Activated CD4-positive, alpha-beta T cell treated with anti-CD3 and anti-CD28 coated beads, Interleukin-2, amount 50 U/mL, for 4 hours (primary cell): ENCODE measurements at regions not wholly inside any gene's neighbourhood (a gene's known extent, or its start where the extent isn't known, plus 50 kb on each side); places are given as distances from the start of the nearest gene placed in this dataset.

Source experiments
- DNase-seq, 2 experiments: peaks; one replicate each; pipeline ENCODE4 v3.0.0-alpha.2; 2020

DNA sequence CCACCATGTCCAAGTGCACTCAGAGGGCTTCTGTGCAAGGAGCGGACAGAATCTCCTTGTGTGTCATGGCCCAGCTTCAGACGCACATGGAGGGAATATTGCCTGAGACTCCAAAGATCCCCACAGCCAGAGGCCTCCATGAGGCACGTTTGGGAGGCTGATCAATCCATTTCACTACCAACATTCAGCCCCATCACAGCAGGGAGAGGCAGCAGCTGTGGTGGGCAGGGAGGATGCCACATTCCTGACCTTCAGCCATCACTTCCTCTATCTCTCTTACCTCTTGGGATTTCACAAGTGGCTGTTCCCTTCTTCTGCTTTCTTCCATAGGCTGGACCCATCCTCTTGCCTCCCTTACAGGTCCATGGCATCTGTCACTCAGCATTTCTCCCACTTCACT, 82.4 kb upstream of the MBNL2 start:
- DNase-seq: no peak

GRCh38 chr13:97140131-97140530, 82.0 kb upstream of the MBNL2 start:
- no peak for DNase-seq

DNA sequence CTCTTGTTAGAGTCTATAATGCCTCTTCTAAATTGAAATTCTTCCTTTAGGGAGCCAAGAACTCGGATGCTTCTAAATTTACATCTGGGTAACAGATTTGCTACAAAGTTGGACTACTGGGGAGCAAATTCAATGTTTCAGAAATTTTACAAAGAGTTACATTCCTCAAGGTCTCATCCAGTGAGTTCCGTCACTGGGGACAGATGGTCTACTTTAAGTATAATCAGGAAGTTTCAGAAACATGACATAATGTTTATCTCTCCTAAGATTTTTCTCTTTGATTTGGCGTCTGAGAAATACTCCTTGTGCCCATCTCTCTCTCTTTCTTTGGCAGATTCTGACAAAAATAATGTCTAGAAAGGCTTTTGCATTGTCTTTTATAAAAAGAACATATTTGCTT, 81.5 kb upstream of the MBNL2 start:
- no peak for DNase-seq

GRCh38 chr13:97141097-97141496, 81.0 kb upstream of the MBNL2 start:
- DNase-seq: no peak

DNA sequence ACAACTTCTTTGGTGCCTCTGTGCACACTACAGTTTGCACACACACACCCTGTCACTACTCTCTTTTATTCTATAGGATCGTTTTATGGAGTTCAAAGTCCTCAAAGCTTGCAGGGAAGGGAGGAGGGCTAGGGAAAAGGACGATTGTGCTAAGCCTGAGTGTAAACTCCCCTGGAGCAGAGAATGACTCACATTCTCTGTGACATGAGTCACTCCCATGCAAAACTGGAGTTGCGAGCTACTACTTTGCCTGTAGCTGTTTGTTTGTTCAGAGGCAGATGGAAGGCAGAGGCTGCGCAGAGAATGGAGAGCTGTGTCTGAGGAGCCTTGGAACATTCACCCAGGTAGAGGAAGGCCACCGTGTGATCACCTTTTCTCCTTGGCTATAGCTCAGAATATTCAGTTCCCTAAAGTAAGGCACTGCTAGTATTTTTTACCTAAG, 80.5 kb upstream of the MBNL2 start:
- DNase-seq: no peak

DNA sequence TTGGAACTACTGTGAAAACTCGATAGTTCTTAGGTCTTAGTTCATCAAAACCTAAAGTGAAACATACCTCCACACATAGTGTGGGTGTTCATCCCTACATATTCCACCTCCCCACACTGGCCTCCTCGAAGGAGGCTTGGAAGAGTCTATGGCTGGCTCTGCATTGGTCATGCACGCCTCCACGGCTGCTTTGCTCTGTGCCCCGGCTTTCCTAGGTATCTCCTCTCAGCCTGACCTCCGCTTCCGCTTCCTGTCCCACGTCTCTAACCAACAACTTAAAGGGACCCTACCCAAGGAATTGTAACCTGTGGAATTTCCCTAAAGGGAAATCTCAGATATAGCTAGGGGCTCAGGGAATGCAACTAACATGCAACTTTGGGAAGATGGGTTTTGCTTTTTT, 79.7 kb upstream of the MBNL2 start:
- no peak for DNase-seq

DNA sequence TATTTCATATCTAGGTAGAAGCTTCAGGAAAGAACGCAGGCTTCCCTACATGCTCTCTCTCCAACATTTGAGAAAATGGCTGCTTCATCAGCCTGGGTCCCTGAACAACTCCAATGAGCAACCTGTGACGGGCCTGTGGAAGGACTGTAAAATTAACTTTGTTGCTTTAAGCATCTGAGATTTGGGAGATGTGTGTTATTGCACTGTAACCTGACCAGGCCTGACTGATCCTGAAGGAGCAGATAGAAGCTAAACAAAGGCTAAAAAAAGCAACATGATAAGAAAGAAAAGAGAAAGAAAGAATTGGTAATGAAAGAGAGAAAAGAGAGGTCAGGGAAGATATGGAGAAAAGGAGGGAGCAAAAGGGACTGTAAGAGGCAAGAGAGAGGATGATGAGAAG, 77.1 kb upstream of the MBNL2 start:
- DNase-seq: no peak

- no peak for DNase-seq
Measured at GRCh38 chr13:97148894-97149293, 73.2 kb upstream of the MBNL2 start.

GRCh38 chr13:97160421-97160820, 61.7 kb upstream of the MBNL2 start:
- DNase-seq: no peak

- no peak for DNase-seq
Measured at GRCh38 chr13:97161582-97162231, 60.4 kb upstream of the MBNL2 start.

GRCh38 chr13:97165502-97166425, 56.4 kb upstream of the MBNL2 start:
- DNase-seq: no peak

DNA sequence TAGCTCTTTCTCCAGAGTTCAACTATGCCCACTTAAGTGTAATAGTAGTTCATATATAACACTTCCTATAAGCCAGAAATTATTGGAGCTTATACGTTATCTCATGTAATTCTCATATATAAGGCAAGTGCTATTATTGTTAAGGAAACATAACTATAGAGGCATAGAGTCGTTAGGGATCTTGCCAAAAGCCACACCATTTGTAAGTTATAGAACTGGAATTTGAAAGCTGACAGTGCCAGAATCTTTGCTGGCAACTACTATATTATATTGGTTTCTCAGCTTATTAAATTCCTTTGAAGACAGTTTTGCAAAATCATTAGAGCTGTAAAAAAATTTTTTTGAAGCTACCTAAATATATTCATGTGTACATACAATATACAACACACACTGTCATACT, 51.0 kb upstream of the MBNL2 start:
- DNase-seq: no peak
